IMR-90 (cell line): ENCODE measurements at regions not wholly inside any gene's neighbourhood (a gene's known extent, or its start where the extent isn't known, plus 50 kb on each side); places are given as distances from the start of the nearest gene placed in this dataset.
A peak's percentile ranks its signal among the peaks of the same experiment; 100 is the strongest.

Experiments
- ATAC-seq: fragments of 200-7000 bp; cut with Tn5 transposase; 2 replicates; pipeline ENCODE4 v1.9.1; 2020; ENCODE audit warnings: low read depth, mild to moderate bottlenecking, moderate library complexity
- BruUV-seq: library from RNA; stranded (reverse); fragments of 400-500 nt; replicated peaks from 2 replicates; lab custom pipeline; 2021; lab: Mats Ljungman, UMichigan
- CTCF ChIA-PET: fragments of 300-600 bp; formaldehyde crosslinking; extraction: SDS; loops from one replicate; lab custom pipeline; 2021; ENCODE audit warnings: antibody characterized with exemption; lab: Yijun Ruan, JAX
- POLR2A ChIA-PET: fragments of 300-600 bp; sonication (Branson Sonifier 250); formaldehyde crosslinking; loops from one replicate; lab custom pipeline; 2022; ENCODE audit warnings: antibody characterized with exemption; ENCODE audit not compliant: unreplicated experiment; lab: Charles Lee
- DNase-seq: peaks from one replicate; pipeline ENCODE4 v3.0.0; 2013
- H2AFZ ChIP-seq: replicated peaks from 2 replicates; pipeline ENCODE3; 2013; ENCODE audit warnings: low read length, mild to moderate bottlenecking; ENCODE audit not compliant: poor library complexity
- H2AK5ac ChIP-seq: 2 replicates; pipeline ENCODE4 v1.6.1; 2013; ENCODE audit warnings: low read depth, low read length, inconsistent platforms
- H2AK9ac ChIP-seq: replicated peaks from 2 replicates; pipeline ENCODE3; 2013; ENCODE audit warnings: mild to moderate bottlenecking, low read depth, low read length, moderate library complexity; ENCODE audit not compliant: poor library complexity
- H2BK120ac ChIP-seq: 2 replicates; pipeline ENCODE4 v1.6.1; 2013; ENCODE audit warnings: low read depth, low read length, inconsistent platforms
- H2BK15ac ChIP-seq: 3 replicates; pipeline ENCODE4 v1.6.1; 2013; ENCODE audit warnings: low read depth, low read length, inconsistent platforms
- H2BK20ac ChIP-seq: 2 replicates; pipeline ENCODE4 v1.6.1; 2013; ENCODE audit warnings: low read depth, mild to moderate bottlenecking, inconsistent platforms, low read length, moderate library complexity
- H2BK5ac ChIP-seq: 2 replicates; pipeline ENCODE4 v1.6.1; 2013; ENCODE audit warnings: mild to moderate bottlenecking, low read depth, low read length, inconsistent platforms; ENCODE audit not compliant: poor library complexity, severe bottlenecking
- H3K14ac ChIP-seq: replicated peaks from 2 replicates; pipeline ENCODE4 v1.6.1; 2013; ENCODE audit warnings: low read depth, low read length, inconsistent platforms
- H3K18ac ChIP-seq: 2 replicates; pipeline ENCODE4 v1.6.1; 2013; ENCODE audit warnings: low read depth, low read length, control low read depth
- H3K23ac ChIP-seq: 2 replicates; pipeline ENCODE4 v1.6.1; 2013; ENCODE audit warnings: low read depth, low read length, inconsistent platforms
- H3K27ac ChIP-seq: 2 replicates; pipeline ENCODE4 v1.5.1; 2013; ENCODE audit warnings: mild to moderate bottlenecking, control low read depth, low read length; ENCODE audit not compliant: insufficient read depth
- H3K27me3 ChIP-seq: 2 replicates; pipeline ENCODE4 v1.6.1; 2013; ENCODE audit warnings: low read length; ENCODE audit not compliant: control insufficient read depth, insufficient read depth
- H3K36me3 ChIP-seq: 2 replicates; pipeline ENCODE4 v1.6.1; 2013; ENCODE audit warnings: low read length, mixed read lengths; ENCODE audit not compliant: control insufficient read depth, insufficient read depth
- H3K4ac ChIP-seq: 2 replicates; pipeline ENCODE4 v1.6.1; 2013; ENCODE audit warnings: low read depth, low read length, inconsistent platforms
- H3K4me1 ChIP-seq: 2 replicates; pipeline ENCODE4 v1.6.1; 2013; ENCODE audit warnings: low read length, mixed read lengths; ENCODE audit not compliant: control insufficient read depth, insufficient read depth
- H3K4me2 ChIP-seq: 2 replicates; pipeline ENCODE4 v1.6.1; 2013; ENCODE audit warnings: low read depth, mild to moderate bottlenecking, control low read depth, low read length, moderate library complexity
- H3K4me3 ChIP-seq: 2 replicates; pipeline ENCODE4 v1.5.1; 2013; ENCODE audit warnings: low read depth, mild to moderate bottlenecking, control low read depth, low read length, moderate library complexity; ENCODE audit not compliant: insufficient read depth
- H3K56ac ChIP-seq: 2 replicates; pipeline ENCODE4 v1.6.1; 2013; ENCODE audit warnings: low read length, inconsistent platforms; ENCODE audit not compliant: insufficient read depth; ENCODE audit errors: extremely low read depth
- H3K79me1 ChIP-seq, 2 experiments: 2 replicates each; pipeline ENCODE4 v1.6.1; 2013; ENCODE audit warnings: low read length in 2 of 2, inconsistent platforms in 1 of 2, low read depth in 1 of 2
- H3K9ac ChIP-seq: 2 replicates; pipeline ENCODE4 v1.6.1; 2013; ENCODE audit warnings: low read depth, low read length, control low read depth
- H3K9me1 ChIP-seq: 2 replicates; pipeline ENCODE4 v1.6.1; 2013; ENCODE audit warnings: low read length, inconsistent platforms; ENCODE audit not compliant: insufficient read depth
- H3K9me3 ChIP-seq: 2 replicates; pipeline ENCODE4 v1.6.1; 2013; ENCODE audit warnings: low read length; ENCODE audit not compliant: control insufficient read depth, insufficient read depth
- H4K20me1 ChIP-seq: 2 replicates; pipeline ENCODE4 v1.6.1; 2013; ENCODE audit warnings: low read length, inconsistent platforms; ENCODE audit not compliant: insufficient read depth
- H4K5ac ChIP-seq: 2 replicates; pipeline ENCODE4 v1.6.1; 2013; ENCODE audit warnings: mild to moderate bottlenecking, low read depth, low read length, control low read depth
- H4K8ac ChIP-seq, 2 experiments: 2 replicates each; pipeline ENCODE4 v1.6.1; 2013; ENCODE audit warnings: low read depth in 2 of 2, low read length in 2 of 2, control low read depth in 1 of 2, inconsistent platforms in 1 of 2
- H4K91ac ChIP-seq: 2 replicates; pipeline ENCODE4 v1.6.1; 2013; ENCODE audit warnings: low read depth, low read length, inconsistent platforms; ENCODE audit not compliant: insufficient read depth
- CHD1 ChIP-seq: IDR thresholded peaks from 2 replicates; pipeline ENCODE4 v1.6.1; 2012; ENCODE audit warnings: low read depth, low read length, improper control_type of control experiment
- NFE2L2 ChIP-seq: fragments of 150-350 bp; IDR thresholded peaks from 2 replicates; pipeline ENCODE4 v1.6.1; 2016; ENCODE audit warnings: low read depth, mild to moderate bottlenecking, low read length
- RFX5 ChIP-seq: IDR thresholded peaks from 2 replicates; pipeline ENCODE4 v1.8.0; 2012; ENCODE audit warnings: low read depth, mild to moderate bottlenecking, low read length, moderate library complexity
- WGBS, 2 experiments: methylation state at CpG; one replicate each; pipeline versions ENCODE4 v1.1.5 to v1.1.7; 2013; ENCODE audit warnings: missing lambda C conversion rate in 2 of 2; ENCODE audit not compliant: insufficient read length in 1 of 2; ENCODE audit errors: extremely low coverage in 2 of 2; 5-methylcytosine and 5-hydroxymethylcytosine counted together
- dilution Hi-C: fragments of 300-500 bp; cut with HindIII; formaldehyde crosslinking; loops from one replicate; pipeline ENCODE4 v1.14.3; 2018; ENCODE audit warnings: low sequenced_read_pairs; ENCODE audit not compliant: unreplicated experiment
- in situ Hi-C: fragments of 300-500 bp; cut with MboI; formaldehyde crosslinking; loops from 3 replicates; pipeline ENCODE4 v1.14.3; 2019; ENCODE audit warnings: low sequenced_read_pairs, inconsistent platforms, mixed read lengths
- intact Hi-C: fragments of 100-400 bp; cut with micrococcal nuclease; formaldehyde crosslinking; loops from 2 replicates; pipeline ENCODE4 v1.10.0; 2022
- TF ChIP-seq, protein P1 (sequence below): fragments of 150-350 bp; IDR thresholded peaks from 2 replicates; pipeline ENCODE4 v1.6.1; 2017; ENCODE audit warnings: mild to moderate bottlenecking, antibody characterized with exemption, low read length, low read depth

GRCh38 chr20:24376311-24377099, 92.9 kb upstream of the SYNDIG1 start:
- Histone ChIP-seq H3K79me1 (no peaks in the 10 kb centered on the region), H3K4me1 (no peaks in the 10 kb centered on the region), H3K9me3 (no peaks in the 10 kb centered on the region), H3K27ac (no peak overlapping the region), H3K4me3 (no peak overlapping the region), H2BK5ac (no peak overlapping the region), H2BK120ac (no peak overlapping the region), H2BK20ac (no peak overlapping the region), H4K8ac (no peak overlapping the region), H3K9ac (no peak overlapping the region), H2AFZ (no peak overlapping the region), H3K14ac (no peak overlapping the region), H3K18ac (no peak overlapping the region), H2BK15ac (no peak overlapping the region), H4K5ac (no peak overlapping the region), H4K91ac (no peak overlapping the region), H3K23ac (no peak overlapping the region), H3K4ac (no peak overlapping the region), H3K27me3 (no peaks in the 10 kb centered on the region), H2AK9ac (no peak overlapping the region), H3K4me2 (no peak overlapping the region), H3K36me3 (no peaks in the 10 kb centered on the region), H4K20me1 (no peaks in the 10 kb centered on the region), H3K56ac (no peak overlapping the region), H2AK5ac (no peak overlapping the region), H3K9me1 (no peaks in the 10 kb centered on the region)
- DNase-seq (peak; percentile 44), ATAC-seq (peak; percentile 44; the same call in 1 of the 2 replicates)
- WGBS, 2 experiments = no CpG with 5 or more reads among the region's 2 CpGs
- POLR2A ChIA-PET = no interaction called here
- in situ Hi-C loops (no loop called here), dilution Hi-C loops (no loop called here), intact Hi-C loops (no loop called here)
- BruUV-seq = no TSS peak
- TF ChIP-seq RFX5 (no peak), CHD1 (no peak), NFE2L2 (peak; percentile 86)
- TF ChIP-seq, protein P1, sequence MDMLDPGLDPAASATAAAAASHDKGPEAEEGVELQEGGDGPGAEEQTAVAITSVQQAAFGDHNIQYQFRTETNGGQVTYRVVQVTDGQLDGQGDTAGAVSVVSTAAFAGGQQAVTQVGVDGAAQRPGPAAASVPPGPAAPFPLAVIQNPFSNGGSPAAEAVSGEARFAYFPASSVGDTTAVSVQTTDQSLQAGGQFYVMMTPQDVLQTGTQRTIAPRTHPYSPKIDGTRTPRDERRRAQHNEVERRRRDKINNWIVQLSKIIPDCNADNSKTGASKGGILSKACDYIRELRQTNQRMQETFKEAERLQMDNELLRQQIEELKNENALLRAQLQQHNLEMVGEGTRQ = no peak
- CTCF ChIA-PET = interaction anchor here (0.5 kb wide), 1 partner anchor 87 kb away, joined by 7 read pairs; no protein-coding TSS in a partner anchor
